Fibroblast of peridontal ligament (primary cell): ENCODE measurements at regions not wholly inside any gene's neighbourhood (a gene's known extent, or its start where the extent isn't known, plus 50 kb on each side); places are given as distances from the start of the nearest gene placed in this dataset.
"Not testable (repeated sequence)": the region's sequence is repeated elsewhere in the genome, so short reads cannot be mapped to it uniquely, and the experiment has no call there.

ENCODE experiments used
- DNase-seq: peaks from one replicate; pipeline ENCODE4 v3.0.0-alpha.2; 2010; ENCODE audit errors: extremely low read depth

GRCh38 chr2:8613207-8613999 is 68.5 kb upstream of the ID2 start:
- DNase-seq, result not testable (repeated sequence)

- no peak for DNase-seq
Observed at GRCh38 chr2:8614646-8615045, 67.2 kb upstream of the ID2 start.

GRCh38 chr2:8615252-8615575 is 66.6 kb upstream of the ID2 start:
- no peak for DNase-seq

- DNase-seq, result no peak
Observed at GRCh38 chr2:8615576-8616281, 66.1 kb upstream of the ID2 start.

GRCh38 chr2:8617048-8617447 is 64.8 kb upstream of the ID2 start:
- no peak for DNase-seq

GRCh38 chr2:8617590-8617989 is 64.3 kb upstream of the ID2 start:
- no peak for DNase-seq

- no peak for DNase-seq
Observed at GRCh38 chr2:8619071-8619470, 62.8 kb upstream of the ID2 start.

GRCh38 chr2:8620611-8621382 is 61.1 kb upstream of the ID2 start:
- no peak for DNase-seq

- DNase-seq, result no peak
Observed at GRCh38 chr2:8622199-8622911, 59.5 kb upstream of the ID2 start.

GRCh38 chr2:8622924-8623465 is 58.9 kb upstream of the ID2 start:
- DNase-seq, result no peak

- no peak for DNase-seq
Observed at GRCh38 chr2:8623576-8623957, 58.3 kb upstream of the ID2 start.

- DNase-seq, result no peak
Observed at GRCh38 chr2:8623958-8624591, 57.8 kb upstream of the ID2 start.

GRCh38 chr2:8624855-8625398 is 56.9 kb upstream of the ID2 start:
- DNase-seq, result no peak

- DNase-seq, result no peak
Observed at GRCh38 chr2:8625399-8626300, 56.2 kb upstream of the ID2 start.

GRCh38 chr2:8626572-8626971 is 55.3 kb upstream of the ID2 start:
- no peak for DNase-seq

GRCh38 chr2:8627019-8627691 is 54.7 kb upstream of the ID2 start:
- DNase-seq, result peak; percentile 16

GRCh38 chr2:8627692-8628085 is 54.2 kb upstream of the ID2 start:
- no peak for DNase-seq

- DNase-seq, result no peak
Observed at GRCh38 chr2:8628179-8628865, 53.5 kb upstream of the ID2 start.

GRCh38 chr2:8628866-8629209 is 53.0 kb upstream of the ID2 start:
- no peak for DNase-seq
